Gastrocnemius medialis (tissue), 4 donors: ENCODE measurements at regions not wholly inside any gene's neighbourhood (a gene's known extent, or its start where the extent isn't known, plus 50 kb on each side); places are given as distances from the start of the nearest gene placed in this dataset.

Experiments
- ATAC-seq, 2 donors: fragments of 150-250 bp; one replicate each; pipeline ENCODE4 v1.9.1; 2016
- DNase-seq, 2 donors: peaks; one replicate each; pipeline ENCODE4 v3.0.0-alpha.2; 2019
- H3K27ac ChIP-seq, 4 donors: fragments of 200-600 bp; sonication (generic); 1 replicate in 1 of 4; 2 replicates in 3 of 4; pipeline ENCODE4 v1.5.1; 2016 to 2018; ENCODE audit warnings: mild to moderate bottlenecking in 2 of 4, moderate library complexity in 1 of 4
- H3K27me3 ChIP-seq, 3 donors: fragments of 200-600 bp; sonication (generic) in 2 of 3; 1 replicate in 1 of 3; 2 replicates in 2 of 3; pipeline versions ENCODE4 v1.5.1 to v1.6.0; 2016 to 2019; ENCODE audit warnings: mild to moderate bottlenecking in 1 of 3, moderate library complexity in 1 of 3
- H3K36me3 ChIP-seq, 2 donors: fragments of 200-600 bp; sonication (generic) in 1 of 2; one replicate each; pipeline ENCODE4 v1.5.1; 2017 to 2018
- H3K4me1 ChIP-seq, 2 donors: fragments of 200-600 bp; sonication (generic) in 1 of 2; one replicate each; pipeline ENCODE4 v1.5.1; 2016 to 2017; ENCODE audit warnings: mild to moderate bottlenecking in 2 of 2
- H3K4me3 ChIP-seq, 4 donors: fragments of 200-600 bp; sonication (generic) in 3 of 4; 1 replicate in 1 of 4; 2 replicates in 3 of 4; pipeline ENCODE4 v1.5.1; 2016 to 2019; ENCODE audit warnings: mild to moderate bottlenecking in 2 of 4
- H3K9me3 ChIP-seq, 3 donors: fragments of 200-600 bp; sonication (generic) in 2 of 3; 1 replicate in 1 of 3; 2 replicates in 2 of 3; pipeline ENCODE4 v1.5.1; 2016 to 2019
- CTCF ChIP-seq, 5 experiments: fragments of 450-650 bp in 3 of 5; fragments of 200-600 bp in 2 of 5; sonication (generic) in 2 of 5; IDR thresholded peaks in 4 of 5; conservative IDR thresholded peaks in 1 of 5; 1 replicate in 4 of 5; 2 replicates in 1 of 5; pipeline ENCODE4 v1.5.1; 2016 to 2019; ENCODE audit warnings: antibody characterized with exemption in 5 of 5, mild to moderate bottlenecking in 3 of 5, moderate library complexity in 3 of 5
- POLR2A ChIP-seq, 2 donors: fragments of 450-650 bp; IDR thresholded peaks; one replicate each; pipeline ENCODE4 v1.6.1; 2017; ENCODE audit warnings: antibody characterized with exemption in 2 of 2, mild to moderate bottlenecking in 2 of 2, moderate library complexity in 2 of 2
- in situ Hi-C, 4 donors: fragments of 200-750 bp; cut with MboI; loops; one replicate each; pipeline versions ENCODE4 v1.15.0 to v1.8.0; 2017; ENCODE audit warnings: low sequenced_read_pairs in 4 of 4
- intact Hi-C: fragments of 100-400 bp; cut with DNase I; formaldehyde crosslinking; loops from one replicate; pipeline ENCODE4 v1.15.1; 2023; ENCODE audit warnings: low total_unique reads

DNA sequence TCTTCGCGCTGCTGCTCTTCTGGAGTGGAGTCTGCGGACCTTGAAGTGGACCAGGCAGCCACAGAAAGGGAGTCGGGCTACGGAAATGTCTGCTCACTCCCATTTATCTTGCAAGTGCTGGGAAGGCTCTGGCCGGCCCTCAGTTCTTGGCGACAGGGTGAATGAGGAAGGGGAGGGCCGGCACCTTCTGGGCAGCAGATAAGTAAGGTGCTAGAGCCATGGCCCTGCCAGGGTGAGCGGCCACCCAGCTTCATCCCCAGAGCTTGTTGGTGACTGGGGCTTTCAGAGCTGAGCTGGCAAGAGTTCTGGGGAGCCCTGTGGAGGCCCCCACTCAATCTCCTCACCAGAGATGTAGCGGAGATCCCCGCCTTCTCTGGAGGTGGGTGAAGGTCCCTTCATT is 103.5 kb downstream of the ASB7 start:
- no peaks in the 10 kb centered on the region for H3K27me3 ChIP-seq
- H3K9me3 ChIP-seq, result no peaks in the 10 kb centered on the region
- intact Hi-C loops (no loop called here), in situ Hi-C loops (no loop called here)
- no peak overlapping the region for H3K4me3 ChIP-seq
- H3K27ac ChIP-seq, result no peak overlapping the region
- TF ChIP-seq POLR2A (IDR thresholded peaks at IDR 0.05), result no peak
- no peak for TF ChIP-seq CTCF (IDR thresholded peaks at IDR 0.05 in 4 of 5, conservative IDR thresholded peaks at IDR 0.05 in 1 of 5)
- no peaks in the 10 kb centered on the region for H3K4me1 ChIP-seq
- DNase-seq (no peak), ATAC-seq (no peak)
- no peaks in the 10 kb centered on the region for H3K36me3 ChIP-seq

DNA sequence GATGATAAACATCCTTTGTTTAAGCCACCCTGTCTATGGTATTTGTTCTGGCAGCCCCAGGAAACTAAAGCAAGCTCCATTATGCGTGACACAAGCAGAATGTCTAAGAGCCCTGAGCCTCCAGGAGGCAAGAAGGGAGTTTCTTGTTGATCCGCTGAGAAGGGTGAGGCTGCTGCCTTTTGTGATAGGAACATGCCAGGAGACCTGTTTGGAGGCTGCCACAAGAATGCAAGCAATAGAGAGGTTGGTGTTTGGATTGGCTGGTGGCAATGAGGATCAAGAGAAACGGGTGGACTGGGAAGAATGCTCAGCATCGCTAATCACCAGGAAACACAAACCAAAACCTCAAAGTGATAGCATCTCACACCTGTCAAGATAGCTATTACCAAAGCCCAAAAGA is 104.8 kb downstream of the ASB7 start:
- Histone ChIP-seq H3K9me3 (no peaks in the 10 kb centered on the region), H3K4me1 (no peaks in the 10 kb centered on the region), H3K27me3 (no peaks in the 10 kb centered on the region), H3K27ac (no peak overlapping the region), H3K36me3 (no peaks in the 10 kb centered on the region), H3K4me3 (no peak overlapping the region)
- ATAC-seq (no peak), DNase-seq (no peak)
- in situ Hi-C loops (no loop called here), intact Hi-C loops (no loop called here)
- TF ChIP-seq CTCF (IDR thresholded peaks at IDR 0.05 in 4 of 5, conservative IDR thresholded peaks at IDR 0.05 in 1 of 5) (no peak), POLR2A (IDR thresholded peaks at IDR 0.05) (no peak)

GRCh38 chr15:100708916-100709315 is 106.5 kb downstream of the ASB7 start:
- no peak for DNase-seq
- Histone ChIP-seq H3K27me3 (no peaks in the 10 kb centered on the region), H3K4me3 (no peak overlapping the region), H3K27ac (no peak overlapping the region), H3K4me1 (no peaks in the 10 kb centered on the region), H3K9me3 (no peaks in the 10 kb centered on the region), H3K36me3 (no peaks in the 10 kb centered on the region)
- in situ Hi-C loops (no loop called here), intact Hi-C loops (no loop called here)
- no peak for ATAC-seq
- TF ChIP-seq CTCF (IDR thresholded peaks at IDR 0.05 in 4 of 5, conservative IDR thresholded peaks at IDR 0.05 in 1 of 5) (no peak), POLR2A (IDR thresholded peaks at IDR 0.05) (no peak)

- Histone ChIP-seq H3K9me3 (no peaks in the 10 kb centered on the region), H3K4me1 (no peaks in the 10 kb centered on the region), H3K36me3 (no peaks in the 10 kb centered on the region), H3K4me3 (no peak overlapping the region), H3K27me3 (no peaks in the 10 kb centered on the region), H3K27ac (no peak overlapping the region)
- intact Hi-C loops, result no loop called here
- in situ Hi-C loops, result no loop called here
- DNase-seq (no peak), ATAC-seq (no peak)
- TF ChIP-seq POLR2A (IDR thresholded peaks at IDR 0.05) (no peak), CTCF (IDR thresholded peaks at IDR 0.05 in 4 of 5, conservative IDR thresholded peaks at IDR 0.05 in 1 of 5) (no peak)
Observed at GRCh38 chr15:100710222-100710621, 107.8 kb downstream of the ASB7 start.

DNA sequence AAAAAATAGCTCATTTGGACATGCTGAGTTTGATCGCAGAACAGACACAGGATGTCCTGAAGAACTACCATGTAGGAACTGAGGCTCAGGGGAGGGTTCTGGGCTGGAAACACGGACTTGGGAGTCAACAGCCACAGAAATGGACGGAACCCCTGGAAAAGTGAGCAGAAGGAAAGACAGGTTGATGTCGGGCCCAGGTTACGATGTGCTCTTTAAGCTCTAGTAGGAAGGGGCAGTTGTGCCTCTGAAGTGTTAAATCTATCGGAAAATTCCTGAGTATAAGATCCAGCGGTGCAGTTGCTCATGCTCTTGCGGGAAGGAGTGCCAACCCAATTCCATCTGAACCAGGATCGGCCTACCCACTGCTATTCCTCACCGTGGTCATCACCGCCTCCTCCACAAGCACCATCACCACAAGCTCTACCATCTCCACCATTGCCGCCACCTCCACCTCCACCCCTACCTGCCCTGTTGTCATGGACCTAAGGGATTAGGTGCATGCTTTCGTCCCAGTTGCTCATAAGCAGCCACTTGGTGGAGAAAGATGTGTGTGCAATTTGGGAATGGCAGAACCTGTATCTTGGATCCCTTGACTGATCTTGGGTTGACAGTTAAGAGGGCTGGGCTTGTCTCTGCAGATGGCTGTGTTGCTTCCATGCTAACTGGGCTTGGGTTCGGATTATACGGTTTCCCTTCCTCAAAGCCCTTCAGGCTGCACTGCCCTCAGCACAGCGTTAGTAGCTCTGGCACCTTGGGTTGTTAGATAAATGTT is 108.5 kb downstream of the ASB7 start:
- DNase-seq (no peak), ATAC-seq (no peak)
- TF ChIP-seq POLR2A (IDR thresholded peaks at IDR 0.05), result no peak
- no peak for TF ChIP-seq CTCF (IDR thresholded peaks at IDR 0.05 in 4 of 5, conservative IDR thresholded peaks at IDR 0.05 in 1 of 5)
- in situ Hi-C loops (no loop called here), intact Hi-C loops (no loop called here)
- H3K9me3 ChIP-seq, result no peaks in the 10 kb centered on the region
- H3K4me1 ChIP-seq, result peaks cover 0 to under 1% of the 10 kb centered on the region in 2 donors
- H3K27me3 ChIP-seq, result no peaks in the 10 kb centered on the region
- H3K4me3 ChIP-seq, result no peak overlapping the region
- no peak overlapping the region for H3K27ac ChIP-seq
- H3K36me3 ChIP-seq, result no peaks in the 10 kb centered on the region
